LNCaP clone FGC (cell line): ENCODE measurements at regions not wholly inside any gene's neighbourhood (a gene's known extent, or its start where the extent isn't known, plus 50 kb on each side); places are given as distances from the start of the nearest gene placed in this dataset.

Experiments used
- DNase-seq: peaks from one replicate; pipeline ENCODE4 v3.0.0-alpha.2; 2011; ENCODE audit warnings: low read depth
- H3K4me3 ChIP-seq: 2 replicates; pipeline ENCODE4 v1.5.1; 2011; ENCODE audit warnings: mild to moderate bottlenecking, low read depth, low read length, control low read depth
- TF ChIP-seq, protein P1 (sequence below): IDR thresholded peaks from 2 replicates; pipeline ENCODE4 v1.5.1; 2012; ENCODE audit warnings: mild to moderate bottlenecking; ENCODE audit not compliant: control insufficient read depth, insufficient read depth; ENCODE audit errors: extremely low read depth

DNA sequence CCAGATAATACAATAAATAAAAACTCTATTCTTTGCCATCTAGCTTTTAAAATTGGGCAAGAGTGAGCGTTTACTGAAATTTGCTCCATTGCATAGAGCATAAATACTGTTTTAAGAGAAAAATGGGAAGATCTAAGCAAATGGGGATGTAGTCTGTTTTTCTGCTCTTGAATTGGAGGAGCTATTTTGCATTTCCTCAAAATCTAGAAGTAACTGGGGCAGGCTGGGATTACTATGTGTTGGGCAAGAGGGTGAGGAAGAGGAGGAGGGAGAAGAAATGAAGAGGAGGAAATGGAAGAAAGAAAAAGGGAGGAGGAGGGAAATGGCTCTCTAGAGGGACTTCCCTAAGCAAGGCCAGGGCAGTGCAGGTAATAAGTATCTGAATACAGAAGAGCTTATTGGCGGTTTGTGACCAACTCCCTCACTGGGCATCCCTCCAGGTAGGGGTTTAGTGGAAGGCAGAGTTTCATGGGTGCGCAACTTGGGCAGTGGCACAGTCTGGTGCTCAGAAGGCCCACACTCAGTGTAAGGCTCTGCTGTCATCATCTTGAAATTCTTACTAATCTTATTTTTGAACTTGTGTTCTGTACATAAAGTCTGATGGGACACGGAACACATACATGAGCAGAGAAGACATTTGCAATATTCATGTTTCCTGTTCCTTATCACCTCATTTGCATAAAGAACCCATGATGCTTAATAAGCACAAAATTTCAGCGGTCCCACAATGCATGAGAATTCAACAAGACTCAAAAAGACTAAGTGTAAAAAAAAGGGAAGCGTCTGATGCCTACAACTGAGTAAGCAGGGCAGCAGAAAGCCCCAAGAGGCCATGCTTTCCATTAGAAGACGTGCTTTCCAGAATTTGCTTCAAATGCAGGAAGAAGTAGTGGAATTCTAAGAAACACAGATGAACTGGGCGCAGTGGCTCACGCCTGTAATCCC is 116.9 kb downstream of the EVX1 start:
- TF ChIP-seq, protein P1, sequence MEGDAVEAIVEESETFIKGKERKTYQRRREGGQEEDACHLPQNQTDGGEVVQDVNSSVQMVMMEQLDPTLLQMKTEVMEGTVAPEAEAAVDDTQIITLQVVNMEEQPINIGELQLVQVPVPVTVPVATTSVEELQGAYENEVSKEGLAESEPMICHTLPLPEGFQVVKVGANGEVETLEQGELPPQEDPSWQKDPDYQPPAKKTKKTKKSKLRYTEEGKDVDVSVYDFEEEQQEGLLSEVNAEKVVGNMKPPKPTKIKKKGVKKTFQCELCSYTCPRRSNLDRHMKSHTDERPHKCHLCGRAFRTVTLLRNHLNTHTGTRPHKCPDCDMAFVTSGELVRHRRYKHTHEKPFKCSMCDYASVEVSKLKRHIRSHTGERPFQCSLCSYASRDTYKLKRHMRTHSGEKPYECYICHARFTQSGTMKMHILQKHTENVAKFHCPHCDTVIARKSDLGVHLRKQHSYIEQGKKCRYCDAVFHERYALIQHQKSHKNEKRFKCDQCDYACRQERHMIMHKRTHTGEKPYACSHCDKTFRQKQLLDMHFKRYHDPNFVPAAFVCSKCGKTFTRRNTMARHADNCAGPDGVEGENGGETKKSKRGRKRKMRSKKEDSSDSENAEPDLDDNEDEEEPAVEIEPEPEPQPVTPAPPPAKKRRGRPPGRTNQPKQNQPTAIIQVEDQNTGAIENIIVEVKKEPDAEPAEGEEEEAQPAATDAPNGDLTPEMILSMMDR, result no peak
- no peak for DNase-seq
- H3K4me3 ChIP-seq, result no peak overlapping the region

DNA sequence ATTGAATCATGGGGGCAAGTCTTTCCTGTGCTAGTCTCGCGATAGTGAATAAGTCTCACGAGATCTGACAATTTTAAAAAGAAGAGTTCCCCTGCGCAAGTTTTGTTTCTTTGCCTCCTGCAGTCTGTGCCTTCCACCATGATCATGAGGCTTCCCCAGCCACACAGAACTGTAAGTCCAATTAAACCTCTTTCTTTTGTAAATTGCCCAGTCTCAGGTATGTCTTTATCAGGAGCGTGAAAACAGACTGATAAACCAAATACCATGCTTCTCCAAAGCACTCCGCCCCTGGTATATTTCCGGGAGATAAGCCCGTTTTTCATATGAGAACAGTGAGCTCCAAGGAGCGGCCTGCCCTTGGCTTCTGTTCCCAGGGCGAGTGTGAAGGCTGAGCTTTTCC is 118.9 kb downstream of the EVX1 start:
- TF ChIP-seq, protein P1, result no peak
- H3K4me3 ChIP-seq, result peak overlapping the region; percentile 19; the same call in 1 of the 2 replicates
- peak; percentile 39 for DNase-seq

DNA sequence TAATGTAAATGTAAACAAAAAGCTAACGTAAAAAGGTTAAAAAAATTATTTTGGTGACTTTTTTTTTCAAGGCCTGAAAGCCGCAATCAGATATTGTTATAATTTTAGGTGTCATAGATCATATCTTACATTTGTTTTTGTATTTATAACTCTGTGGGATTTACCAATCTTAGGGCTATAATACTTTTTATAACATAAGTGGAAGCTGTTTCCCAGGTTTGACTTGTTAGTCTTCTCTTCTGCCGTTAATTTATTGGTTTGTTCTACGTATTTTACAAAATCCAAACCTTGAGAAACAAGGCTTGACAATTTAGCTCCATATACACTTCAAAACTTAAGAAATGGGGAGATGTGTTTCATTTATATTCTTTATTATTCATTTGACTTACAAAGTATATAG is 119.4 kb downstream of the EVX1 start:
- TF ChIP-seq, protein P1, result no peak
- DNase-seq, result peak; percentile 81
- peak overlapping the region; percentile 19; the same call in 1 of the 2 replicates for H3K4me3 ChIP-seq

DNA sequence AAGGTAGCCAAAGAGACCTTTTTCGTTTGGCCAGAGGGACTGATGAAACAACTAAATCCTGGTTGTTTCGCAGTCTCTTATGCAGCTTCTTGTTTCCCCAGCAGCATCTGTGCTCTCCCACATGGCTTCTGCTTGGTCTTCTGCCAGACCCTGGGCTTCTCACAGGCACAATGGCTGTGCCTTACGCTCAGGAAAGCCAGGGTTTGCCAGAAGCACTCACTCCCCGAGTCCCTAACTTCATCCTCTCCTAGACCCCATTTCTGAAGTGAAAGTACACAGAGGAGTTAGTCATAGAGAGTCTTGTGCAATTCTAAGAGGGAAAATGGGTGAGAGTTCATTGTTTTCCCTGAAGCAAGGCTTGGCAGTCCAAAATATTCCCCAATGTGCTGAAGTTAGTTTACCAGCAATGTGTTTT is 121.7 kb downstream of the EVX1 start:
- no peak for DNase-seq
- TF ChIP-seq, protein P1, result no peak
- H3K4me3 ChIP-seq, result no peak overlapping the region

DNA sequence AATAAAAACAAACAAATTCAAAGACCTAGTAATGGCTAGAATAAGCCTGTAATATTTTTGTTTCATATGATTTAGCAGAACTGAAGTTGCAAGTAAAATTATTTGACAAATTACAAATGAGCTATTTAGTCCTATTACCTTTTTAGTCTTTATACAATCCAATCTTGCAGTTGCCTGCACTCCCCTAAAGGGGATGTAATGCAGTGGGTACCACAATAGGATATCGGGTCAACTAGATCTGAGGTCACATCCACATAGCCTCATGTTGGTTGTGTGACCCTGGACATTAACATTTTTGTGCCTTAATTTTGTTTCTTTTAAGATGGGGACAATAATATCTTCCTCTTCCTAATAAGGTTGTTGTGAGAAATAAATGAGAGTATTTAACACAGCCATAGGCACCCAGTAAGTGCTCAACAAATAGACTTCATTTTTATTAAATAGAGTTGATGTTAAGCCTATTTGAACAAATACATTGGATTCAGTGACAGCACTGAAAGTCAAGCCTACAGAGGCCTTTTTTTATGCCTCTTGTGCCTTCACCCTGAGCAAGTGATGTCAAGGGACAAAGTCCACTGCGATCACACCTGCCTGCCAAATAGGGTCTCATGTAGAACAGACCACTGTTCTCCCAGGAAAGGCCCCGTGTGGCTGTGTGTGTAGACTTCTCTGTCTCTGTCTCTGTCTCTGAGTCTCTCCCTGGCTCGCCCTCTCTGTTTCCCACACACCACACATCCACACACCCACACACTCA is 124.8 kb downstream of the EVX1 start:
- TF ChIP-seq, protein P1, result no peak
- H3K4me3 ChIP-seq, result no peak overlapping the region
- DNase-seq, result no peak

DNA sequence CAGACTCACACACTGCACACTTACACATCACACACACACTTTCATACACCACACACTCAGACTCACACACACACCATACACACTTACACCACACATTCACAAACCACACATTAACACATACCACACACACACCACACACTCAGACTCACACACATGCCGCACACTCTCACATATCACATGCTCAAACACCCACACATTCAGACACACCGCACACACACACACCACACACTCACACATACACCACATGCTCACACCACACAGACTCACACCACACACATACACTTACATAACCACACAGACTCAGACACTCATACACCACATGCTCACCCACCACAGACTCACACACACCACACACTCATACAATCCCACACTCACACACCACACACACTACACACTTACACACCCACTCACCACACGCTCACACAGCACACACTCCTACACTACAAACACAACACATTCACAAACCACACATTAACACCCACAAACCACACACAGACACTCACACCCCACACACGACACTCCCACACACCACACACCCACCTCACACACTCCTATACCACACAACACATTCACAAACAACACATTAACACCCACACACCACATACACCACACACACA is 125.4 kb downstream of the EVX1 start:
- H3K4me3 ChIP-seq, result no peak overlapping the region
- no peak for DNase-seq
- TF ChIP-seq, protein P1, result no peak
